WTC11 (cell line): ENCODE measurements at regions not wholly inside any gene's neighbourhood (a gene's known extent, or its start where the extent isn't known, plus 50 kb on each side); places are given as distances from the start of the nearest gene placed in this dataset.

Experiments
- ATAC-seq: fragments of 200-7000 bp; cut with Tn5 transposase; 2 replicates; pipeline ENCODE4 v1.10.0; 2021; ENCODE audit warnings: mild to moderate bottlenecking, moderate library complexity
- CTCF ChIA-PET: fragments of 300-600 bp; sonication (Branson Sonifier 250); formaldehyde crosslinking; loops from one replicate; lab custom pipeline; 2021; ENCODE audit warnings: antibody characterized with exemption; lab: Charles Lee
- POLR2A ChIA-PET: fragments of 350-600 bp; sonication (Branson Sonifier 250); formaldehyde crosslinking; loops from one replicate; lab custom pipeline; 2021; ENCODE audit warnings: antibody characterized with exemption; lab: Charles Lee
- DNase-seq: peaks from one replicate; pipeline ENCODE4 v3.0.0; 2021; ENCODE audit warnings: low spot score
- H3K27ac Mint-ChIP-seq: 2 replicates; pipeline ENCODE4 v1.8.0; 2021; ENCODE audit warnings: mixed read lengths
- H3K27me3 Mint-ChIP-seq: 2 replicates; pipeline ENCODE4 v1.8.0; 2021; ENCODE audit warnings: low read depth, mild to moderate bottlenecking, moderate library complexity, mixed read lengths
- H3K36me3 Mint-ChIP-seq: 2 replicates; pipeline ENCODE4 v1.8.0; 2021; ENCODE audit warnings: mixed read lengths
- H3K4me1 Mint-ChIP-seq: 2 replicates; pipeline ENCODE4 v1.8.0; 2022; ENCODE audit warnings: mixed read lengths
- H3K4me3 Mint-ChIP-seq: 2 replicates; pipeline ENCODE4 v1.8.0; 2021; ENCODE audit warnings: mild to moderate bottlenecking, moderate library complexity, mixed read lengths
- H3K9me3 Mint-ChIP-seq: 2 replicates; pipeline ENCODE4 v1.8.0; 2021; ENCODE audit warnings: mixed read lengths
- AFF4 ChIP-seq: sonication (generic); formaldehyde crosslinking; IDR thresholded peaks from 2 replicates; pipeline ENCODE4 v1.8.1; 2023; ENCODE audit warnings: mild to moderate bottlenecking, missing genetic modification reagents, borderline replicate concordance
- ATF1 ChIP-seq: sonication (generic); formaldehyde crosslinking; IDR thresholded peaks from 2 replicates; pipeline ENCODE4 v1.8.1; 2023; ENCODE audit warnings: mild to moderate bottlenecking, moderate library complexity, missing genetic modification reagents
- ATF3 ChIP-seq: sonication (generic); formaldehyde crosslinking; conservative IDR thresholded peaks from 2 replicates; pipeline ENCODE4 v1.8.1; 2022; ENCODE audit warnings: mild to moderate bottlenecking, missing genetic modification reagents
- CDX4 ChIP-seq: fragments of 250-450 bp; sonication (Bioruptor Pico); IDR thresholded peaks from 2 replicates; pipeline ENCODE4 v1.9.0; 2021; ENCODE audit warnings: moderate library complexity, mild to moderate bottlenecking, inconsistent platforms, borderline replicate concordance
- FOXK1 ChIP-seq: sonication (generic); formaldehyde crosslinking; IDR thresholded peaks from 2 replicates; pipeline ENCODE4 v1.8.0; 2022; ENCODE audit warnings: mild to moderate bottlenecking, moderate library complexity, missing genetic modification reagents
- GRHL2 ChIP-seq: fragments of 250-450 bp; sonication (Bioruptor Pico); IDR thresholded peaks from 2 replicates; pipeline ENCODE4 v1.8.0; 2022; ENCODE audit warnings: mild to moderate bottlenecking, moderate library complexity; ENCODE audit not compliant: insufficient replicate concordance, severe bottlenecking
- HMGA2 ChIP-seq: fragments of 250-450 bp; sonication (Bioruptor Pico); IDR thresholded peaks from 2 replicates; pipeline ENCODE4 v1.4.0; 2021; ENCODE audit warnings: mild to moderate bottlenecking, moderate library complexity
- MAX ChIP-seq: sonication (generic); formaldehyde crosslinking; IDR thresholded peaks from 2 replicates; pipeline ENCODE4 v1.8.0; 2022; ENCODE audit warnings: mild to moderate bottlenecking, missing genetic modification reagents
- MXD4 ChIP-seq: fragments of 250-450 bp; sonication (Bioruptor Pico); IDR thresholded peaks from 2 replicates; pipeline ENCODE4 v1.8.0; 2021; ENCODE audit warnings: mild to moderate bottlenecking, moderate library complexity, borderline replicate concordance
- NFATC4 ChIP-seq: fragments of 250-450 bp; sonication (Bioruptor Pico); IDR thresholded peaks from 2 replicates; pipeline ENCODE4 v1.9.0; 2021; ENCODE audit warnings: mild to moderate bottlenecking
- NFE2L1 ChIP-seq: sonication (generic); formaldehyde crosslinking; IDR thresholded peaks from 2 replicates; pipeline ENCODE4 v1.8.1; 2023; ENCODE audit warnings: missing genetic modification reagents
- NFYB ChIP-seq: sonication (generic); formaldehyde crosslinking; conservative IDR thresholded peaks from 2 replicates; pipeline ENCODE4 v1.8.0; 2022; ENCODE audit warnings: low read depth, missing genetic modification reagents
- NR2C2 ChIP-seq: sonication (generic); formaldehyde crosslinking; IDR thresholded peaks from 2 replicates; pipeline ENCODE4 v1.8.0; 2022; ENCODE audit warnings: mild to moderate bottlenecking, missing genetic modification reagents
- TEAD1 ChIP-seq: sonication (generic); formaldehyde crosslinking; IDR thresholded peaks from 2 replicates; pipeline ENCODE4 v1.8.0; 2022; ENCODE audit warnings: mild to moderate bottlenecking, missing genetic modification reagents
- TP53 ChIP-seq: sonication (generic); formaldehyde crosslinking; IDR thresholded peaks from 2 replicates; pipeline ENCODE4 v1.8.1; 2023; ENCODE audit warnings: mild to moderate bottlenecking, missing genetic modification reagents
- USF1 ChIP-seq: sonication (generic); formaldehyde crosslinking; IDR thresholded peaks from 2 replicates; pipeline ENCODE4 v1.8.0; 2022; ENCODE audit warnings: mild to moderate bottlenecking, missing genetic modification reagents
- ZNF232 ChIP-seq: sonication (generic); formaldehyde crosslinking; IDR thresholded peaks from 2 replicates; pipeline ENCODE4 v1.8.0; 2022; ENCODE audit warnings: mild to moderate bottlenecking, missing genetic modification reagents
- ZNF281 ChIP-seq: sonication (generic); formaldehyde crosslinking; IDR thresholded peaks from 2 replicates; pipeline ENCODE4 v1.8.0; 2023; ENCODE audit warnings: mild to moderate bottlenecking, missing genetic modification reagents

- Mint-ChIP-seq H3K27ac (no peak overlapping the region), H3K27me3 (peaks cover 12% of the 10 kb centered on the region; the same call in 1 of the 2 replicates), H3K4me1 (peaks cover 5% of the 10 kb centered on the region), H3K36me3 (no peaks in the 10 kb centered on the region), H3K4me3 (no peak overlapping the region), H3K9me3 (no peaks in the 10 kb centered on the region)
- TF ChIP-seq TP53 (CRISPR knock-in tag) (no peak), AFF4 (CRISPR knock-in tag) (no peak), FOXK1 (CRISPR knock-in tag) (no peak), ATF1 (no peak), NFATC4 (CRISPR knock-in tag) (no peak), MXD4 (CRISPR knock-in tag) (no peak), MAX (no peak), GRHL2 (CRISPR knock-in tag) (no peak), NR2C2 (no peak), USF1 (CRISPR knock-in tag) (no peak), ZNF232 (CRISPR knock-in tag) (no peak), HMGA2 (CRISPR knock-in tag) (no peak), NFE2L1 (CRISPR knock-in tag) (no peak), CDX4 (CRISPR knock-in tag) (no peak), NFYB (CRISPR knock-in tag) (no peak), TEAD1 (CRISPR knock-in tag) (no peak), ATF3 (CRISPR knock-in tag) (no peak), ZNF281 (CRISPR knock-in tag) (no peak)
- ChIA-PET CTCF (no interaction called here), POLR2A (no interaction called here)
- no peak for DNase-seq
- no peak for ATAC-seq
Measured at GRCh38 chr10:78906734-78907390, 161.9 kb upstream of the ZMIZ1 start.
